ENCODE measurements at regions not wholly inside any gene's neighbourhood (a gene's known extent, or its start where the extent isn't known, plus 50 kb on each side); places are given as distances from the start of the nearest gene placed in this dataset.

- no peak overlapping the region for H3K27ac ChIP-seq
- no peak overlapping the region for H3K4me3 ChIP-seq
- peaks cover 24% of the 10 kb centered on the region for H3K36me3 ChIP-seq
- ATAC-seq (ENCODE audit: insufficient number of reproducible peaks, low FRiP score, low read depth) = no peak
- DNase-seq (ENCODE audit: low spot score) = no peak
- TF ChIP-seq CTCF (IDR thresholded peaks at IDR 0.05) = no peak
- H3K9me3 ChIP-seq = no peaks in the 10 kb centered on the region
- H3K4me1 ChIP-seq (ENCODE audit: control insufficient read depth in 1 of 2, low read depth in 2 of 2) = no peaks in the 10 kb centered on the region
- no peaks in the 10 kb centered on the region for H3K27me3 ChIP-seq (replicated peaks; ENCODE audit: insufficient read depth)
Observed at GRCh38 chr6:144835322-144835973, 550.3 kb downstream of the UTRN start.

GRCh38 chr6:144840619-144841018, 555.5 kb downstream of the UTRN start:
- Histone ChIP-seq H3K36me3 (peaks cover 22% of the 10 kb centered on the region), H3K4me1 (ENCODE audit: control insufficient read depth in 1 of 2, low read depth in 2 of 2) (peaks cover 0 to 9% of the 10 kb centered on the region in 2 donors)

GRCh38 chr6:144843701-144844100, 558.6 kb downstream of the UTRN start:
- ATAC-seq (ENCODE audit: insufficient number of reproducible peaks, low FRiP score, low read depth) (no peak), DNase-seq (ENCODE audit: low spot score) (no peak)
- Histone ChIP-seq H3K27ac (no peak overlapping the region), H3K4me3 (no peak overlapping the region), H3K36me3 (peaks cover 10% of the 10 kb centered on the region), H3K27me3 (replicated peaks; ENCODE audit: insufficient read depth) (no peaks in the 10 kb centered on the region), H3K4me1 (ENCODE audit: control insufficient read depth in 1 of 2, low read depth in 2 of 2) (peaks cover 0 to 9% of the 10 kb centered on the region in 2 donors), H3K9me3 (no peaks in the 10 kb centered on the region)
- no peak for TF ChIP-seq CTCF (IDR thresholded peaks at IDR 0.05)

More at GRCh38 chr6:144840619-144841018, 555.5 kb downstream of the UTRN start:
- Histone ChIP-seq H3K4me3 (no peak overlapping the region), H3K27me3 (replicated peaks; ENCODE audit: insufficient read depth) (no peaks in the 10 kb centered on the region), H3K27ac (no peak overlapping the region), H3K9me3 (no peaks in the 10 kb centered on the region)
- TF ChIP-seq CTCF (IDR thresholded peaks at IDR 0.05) = no peak
- DNase-seq (ENCODE audit: low spot score) (no peak), ATAC-seq (ENCODE audit: insufficient number of reproducible peaks, low FRiP score, low read depth) (no peak)

GRCh38 chr6:144844596-144844995, 559.5 kb downstream of the UTRN start:
- TF ChIP-seq CTCF (IDR thresholded peaks at IDR 0.05) = no peak
- DNase-seq (ENCODE audit: low spot score) (no peak), ATAC-seq (ENCODE audit: insufficient number of reproducible peaks, low FRiP score, low read depth) (no peak)
- H3K36me3 ChIP-seq = peaks cover 3% of the 10 kb centered on the region
- no peak overlapping the region for H3K27ac ChIP-seq
- H3K9me3 ChIP-seq = no peaks in the 10 kb centered on the region
- H3K27me3 ChIP-seq (replicated peaks; ENCODE audit: insufficient read depth) = no peaks in the 10 kb centered on the region
- no peak overlapping the region for H3K4me3 ChIP-seq
- H3K4me1 ChIP-seq (ENCODE audit: control insufficient read depth in 1 of 2, low read depth in 2 of 2) = peaks cover 0 to 9% of the 10 kb centered on the region in 2 donors

- Histone ChIP-seq H3K36me3 (no peaks in the 10 kb centered on the region), H3K27ac (no peak overlapping the region), H3K27me3 (replicated peaks; ENCODE audit: insufficient read depth) (no peaks in the 10 kb centered on the region), H3K4me3 (no peak overlapping the region), H3K9me3 (no peaks in the 10 kb centered on the region), H3K4me1 (ENCODE audit: control insufficient read depth in 1 of 2, low read depth in 2 of 2) (peaks cover 0 to 9% of the 10 kb centered on the region in 2 donors)
- no peak for ATAC-seq (ENCODE audit: insufficient number of reproducible peaks, low FRiP score, low read depth)
- TF ChIP-seq CTCF (IDR thresholded peaks at IDR 0.05) = no peak
- no peak for DNase-seq (ENCODE audit: low spot score)
Observed at GRCh38 chr6:144845186-144845585, 560.1 kb downstream of the UTRN start.
